ENCODE measurements at regions not wholly inside any gene's neighbourhood (a gene's known extent, or its start where the extent isn't known, plus 50 kb on each side); places are given as distances from the start of the nearest gene placed in this dataset.

GRCh38 chr1:95888941-95889390, 655.0 kb downstream of the RWDD3 start:
- TF ChIP-seq, protein P1, sequence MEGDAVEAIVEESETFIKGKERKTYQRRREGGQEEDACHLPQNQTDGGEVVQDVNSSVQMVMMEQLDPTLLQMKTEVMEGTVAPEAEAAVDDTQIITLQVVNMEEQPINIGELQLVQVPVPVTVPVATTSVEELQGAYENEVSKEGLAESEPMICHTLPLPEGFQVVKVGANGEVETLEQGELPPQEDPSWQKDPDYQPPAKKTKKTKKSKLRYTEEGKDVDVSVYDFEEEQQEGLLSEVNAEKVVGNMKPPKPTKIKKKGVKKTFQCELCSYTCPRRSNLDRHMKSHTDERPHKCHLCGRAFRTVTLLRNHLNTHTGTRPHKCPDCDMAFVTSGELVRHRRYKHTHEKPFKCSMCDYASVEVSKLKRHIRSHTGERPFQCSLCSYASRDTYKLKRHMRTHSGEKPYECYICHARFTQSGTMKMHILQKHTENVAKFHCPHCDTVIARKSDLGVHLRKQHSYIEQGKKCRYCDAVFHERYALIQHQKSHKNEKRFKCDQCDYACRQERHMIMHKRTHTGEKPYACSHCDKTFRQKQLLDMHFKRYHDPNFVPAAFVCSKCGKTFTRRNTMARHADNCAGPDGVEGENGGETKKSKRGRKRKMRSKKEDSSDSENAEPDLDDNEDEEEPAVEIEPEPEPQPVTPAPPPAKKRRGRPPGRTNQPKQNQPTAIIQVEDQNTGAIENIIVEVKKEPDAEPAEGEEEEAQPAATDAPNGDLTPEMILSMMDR (conservative IDR thresholded peaks at IDR 0.05; ENCODE audit: low read depth, low read length): no peak
- no peak for TF ChIP-seq EZH2 (IDR thresholded peaks at IDR 0.05; ENCODE audit: low read length, unreplicated experiment)
